Astrocyte of the cerebellum (primary cell): ENCODE measurements at regions not wholly inside any gene's neighbourhood (a gene's known extent, or its start where the extent isn't known, plus 50 kb on each side); places are given as distances from the start of the nearest gene placed in this dataset.

Experiments
- DNase-seq: peaks from one replicate; pipeline ENCODE4 v3.0.0-alpha.2; 2011; ENCODE audit warnings: low read depth
- H3K4me3 ChIP-seq: 2 replicates; pipeline ENCODE4 v1.5.1; 2011; ENCODE audit warnings: mild to moderate bottlenecking, low read depth, low read length, moderate library complexity
- CTCF ChIP-seq: IDR thresholded peaks from 2 replicates; pipeline ENCODE4 v1.5.1; 2012; ENCODE audit warnings: low read length, low read depth, moderate library complexity, mild to moderate bottlenecking; ENCODE audit errors: missing control alignments
- in situ Hi-C: cut with HindIII; loops from 2 replicates; pipeline ENCODE4 v1.10.0; 2017; ENCODE audit warnings: low sequenced_read_pairs

GRCh38 chr5:68449380-68449779, 233.8 kb downstream of the PIK3R1 start:
- in situ Hi-C loops, result no loop called here
- DNase-seq, result no peak
- no peak overlapping the region for H3K4me3 ChIP-seq
- no peak for TF ChIP-seq CTCF

DNA sequence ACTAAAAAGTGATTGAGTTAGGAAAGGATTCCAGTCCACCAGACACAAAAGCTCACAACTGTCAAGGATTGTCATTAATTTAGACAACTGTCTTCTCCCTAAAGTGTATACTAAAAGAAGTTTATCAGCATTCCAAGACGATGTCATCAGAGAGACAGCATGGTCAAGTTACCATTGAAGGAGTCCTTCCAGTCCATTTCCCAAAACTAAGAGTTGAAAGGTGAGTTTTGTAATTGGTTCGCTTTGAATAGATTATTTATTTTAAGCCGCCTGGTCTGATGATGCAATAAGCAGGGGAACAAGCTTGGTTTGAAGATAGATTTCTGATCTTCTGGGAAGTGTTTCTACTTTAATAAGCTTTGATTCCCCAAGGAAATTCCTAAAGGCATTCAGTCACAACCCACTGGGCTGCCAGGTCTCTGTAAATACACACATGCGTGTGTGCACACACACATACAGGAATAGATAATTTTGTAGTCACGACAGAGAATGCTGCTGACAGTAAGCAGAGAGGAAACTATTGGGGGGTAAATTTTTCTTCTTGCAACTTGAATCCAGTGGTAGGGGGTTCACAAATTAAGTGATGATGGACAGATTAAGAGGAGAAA, 234.8 kb downstream of the PIK3R1 start:
- in situ Hi-C loops, result no loop called here
- DNase-seq, result no peak
- TF ChIP-seq CTCF, result no peak
- H3K4me3 ChIP-seq, result no peak overlapping the region

DNA sequence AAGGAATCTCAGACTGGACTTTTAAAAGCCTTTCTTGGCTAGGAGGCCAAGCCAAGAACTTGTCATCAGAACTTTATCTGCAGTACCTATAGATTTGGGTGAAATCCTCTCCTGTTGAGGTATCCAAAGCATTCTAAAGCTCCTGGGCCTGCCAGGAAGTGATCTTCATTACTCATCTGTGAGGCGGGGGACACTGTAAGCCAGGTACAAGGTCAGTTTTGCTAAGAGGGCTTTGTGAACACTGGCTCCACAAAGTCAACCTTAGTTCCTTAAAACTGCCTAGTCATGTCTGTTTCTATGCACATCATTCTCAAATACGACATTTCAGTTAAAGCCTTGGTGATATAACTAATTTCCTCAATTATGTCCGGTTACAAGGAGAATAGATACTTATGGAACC, 236.7 kb downstream of the PIK3R1 start:
- no peak for TF ChIP-seq CTCF
- in situ Hi-C loops, result no loop called here
- H3K4me3 ChIP-seq, result no peak overlapping the region
- DNase-seq, result no peak

DNA sequence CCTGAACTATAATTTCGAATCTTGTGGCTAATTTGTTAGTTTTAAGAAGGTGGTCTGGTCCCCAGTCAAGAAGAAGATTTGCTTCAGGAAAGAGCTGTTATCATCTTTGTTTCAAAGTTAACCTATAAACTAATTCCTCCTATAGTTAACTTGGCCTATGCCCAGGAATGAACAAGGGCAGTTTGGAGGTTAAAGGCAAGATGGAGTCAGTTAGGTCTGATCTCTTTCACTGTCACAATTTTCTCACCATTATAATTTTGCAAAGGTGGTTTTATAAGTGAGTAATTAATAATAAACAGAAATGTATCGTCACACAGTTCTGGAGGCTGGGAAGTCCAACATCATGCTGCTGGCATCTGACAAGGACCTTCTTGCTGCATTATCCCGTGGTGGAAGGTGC, 238.6 kb downstream of the PIK3R1 start:
- H3K4me3 ChIP-seq, result no peak overlapping the region
- DNase-seq, result no peak
- in situ Hi-C loops, result no loop called here
- TF ChIP-seq CTCF, result no peak

- DNase-seq, result no peak
- H3K4me3 ChIP-seq, result no peak overlapping the region
- in situ Hi-C loops, result no loop called here
- TF ChIP-seq CTCF, result no peak
Observed at GRCh38 chr5:68454766-68455165, 239.2 kb downstream of the PIK3R1 start.

DNA sequence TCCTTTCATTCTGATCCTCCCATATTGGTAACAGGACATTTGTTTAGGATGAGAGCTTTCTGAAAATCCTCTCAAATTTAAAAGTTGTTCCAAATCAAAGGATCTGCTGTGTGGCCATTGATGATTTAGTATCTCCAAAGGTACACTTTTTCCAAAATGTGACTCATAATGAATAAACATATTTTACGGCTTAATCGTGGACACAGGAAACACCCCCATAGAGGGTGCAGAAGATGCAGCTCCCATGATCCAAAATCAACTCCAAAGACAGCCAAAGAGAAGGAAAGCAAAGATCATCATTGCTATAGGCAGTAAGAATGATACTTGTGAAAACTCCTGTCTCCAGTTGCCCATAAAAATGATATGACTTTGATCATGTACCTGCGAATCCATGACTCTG, 239.7 kb downstream of the PIK3R1 start:
- in situ Hi-C loops, result no loop called here
- TF ChIP-seq CTCF, result no peak
- H3K4me3 ChIP-seq, result no peak overlapping the region
- no peak for DNase-seq
